HepG2 (cell line): ENCODE measurements at regions not wholly inside any gene's neighbourhood (a gene's known extent, or its start where the extent isn't known, plus 50 kb on each side); places are given as distances from the start of the nearest gene placed in this dataset.

Source experiments
- ATAC-seq: fragments of 200-7000 bp; cut with Tn5 transposase; 3 replicates; pipeline ENCODE4 v1.9.1; 2020; ENCODE audit warnings: mild to moderate bottlenecking, moderate library complexity
- BruUV-seq: library from RNA; stranded (reverse); fragments of 400-500 nt; replicated peaks from 2 replicates; lab custom pipeline; 2021; lab: Mats Ljungman, UMichigan
- CTCF ChIA-PET: fragments of 300-600 bp; formaldehyde crosslinking; extraction: SDS; loops from one replicate; lab custom pipeline; 2021; ENCODE audit warnings: low total read pairs, inconsistent platforms, low intra/inter-chr PET ratio; lab: Yijun Ruan, JAX
- POLR2A ChIA-PET: fragments of 350-600 bp; sonication (Branson Sonifier 250); formaldehyde crosslinking; loops from one replicate; lab custom pipeline; 2020; ENCODE audit warnings: antibody characterized with exemption, inconsistent platforms; lab: Yijun Ruan, JAX
- DNase-seq: peaks from one replicate; pipeline ENCODE4 v3.0.0-alpha.2; 2015; ENCODE audit warnings: low spot score
- FAIRE-seq: peaks from 3 replicates; lab custom pipeline; 2011; peaks lifted over from hg19 to GRCh38; lab: Jason Lieb, UNC
- H2AFZ ChIP-seq: one replicate; pipeline ENCODE4 v1.6.1; 2011; ENCODE audit warnings: low read length, inconsistent platforms
- H3K27ac ChIP-seq: fragments of 300-600 bp; 3 replicates; pipeline ENCODE4 v1.8.0; 2011; ENCODE audit warnings: mixed run types, mild to moderate bottlenecking, mixed read lengths, low read length, inconsistent platforms; ENCODE audit not compliant: insufficient read depth; ENCODE audit errors: extremely low read length
- H3K27me3 ChIP-seq, 2 experiments: fragments of 200-600 bp in 1 of 2; 2 replicates in 1 of 2; 3 replicates in 1 of 2; pipeline versions ENCODE4 v1.6.0 to v1.8.0; 2011; ENCODE audit warnings: low read length in 2 of 2, mild to moderate bottlenecking in 2 of 2, moderate library complexity in 2 of 2, inconsistent platforms in 1 of 2; ENCODE audit not compliant: insufficient read depth in 2 of 2, control insufficient read depth in 1 of 2
- H3K36me3 ChIP-seq, 2 experiments: fragments of 200-600 bp in 1 of 2; replicated peaks in 1 of 2; 2 replicates in 1 of 2; 3 replicates in 1 of 2; pipeline versions ENCODE4 v1.5.1 to v1.8.0; 2011; ENCODE audit warnings: low read length in 2 of 2, inconsistent platforms in 1 of 2; ENCODE audit not compliant: insufficient read depth in 2 of 2, control insufficient read depth in 1 of 2
- H3K4me1 ChIP-seq: 2 replicates; pipeline ENCODE4 v1.5.1; 2012; ENCODE audit warnings: low read length, inconsistent platforms; ENCODE audit not compliant: insufficient read depth
- H3K4me2 ChIP-seq: 2 replicates; pipeline ENCODE4 v1.6.0; 2011; ENCODE audit warnings: low read depth, low read length, inconsistent platforms
- H3K4me3 ChIP-seq, 3 experiments: fragments of 200-600 bp in 1 of 3; sonication (generic), shearing (Covaris generic) in 1 of 3; replicated peaks in 1 of 3; 2 replicates each; pipeline ENCODE4 v1.5.1; 2011 to 2016; ENCODE audit warnings: low read length in 3 of 3, inconsistent platforms in 2 of 3, low read depth in 2 of 3, mild to moderate bottlenecking in 2 of 3, control low read depth in 1 of 3, mixed read lengths in 1 of 3; ENCODE audit not compliant: insufficient read depth in 1 of 3
- H3K79me2 ChIP-seq: one replicate; pipeline ENCODE4 v1.6.1; 2011; ENCODE audit warnings: low read length, inconsistent platforms; ENCODE audit not compliant: insufficient read depth
- H3K9ac ChIP-seq: 2 replicates; pipeline ENCODE4 v1.6.0; 2011; ENCODE audit warnings: mild to moderate bottlenecking, low read depth, low read length, inconsistent platforms; ENCODE audit not compliant: insufficient read depth
- H3K9me3 ChIP-seq: 2 replicates; pipeline ENCODE4 v1.5.1; 2012; ENCODE audit warnings: mild to moderate bottlenecking, low read length
- H4K20me1 ChIP-seq: 2 replicates; pipeline ENCODE4 v1.6.0; 2011; ENCODE audit warnings: inconsistent platforms, mild to moderate bottlenecking, low read length, moderate library complexity; ENCODE audit not compliant: insufficient read depth
- ATF7 ChIP-seq, 2 experiments: fragments of 450-650 bp in 1 of 2; sonication (generic) in 1 of 2; formaldehyde crosslinking in 1 of 2; IDR thresholded peaks; 2 replicates each; pipeline versions ENCODE4 v1.4.0 to v1.6.1; 2016 to 2020; ENCODE audit warnings: antibody characterized with exemption in 1 of 2, mild to moderate bottlenecking in 1 of 2, missing genetic modification reagents in 1 of 2
- CC2D1A ChIP-seq: sonication (generic); formaldehyde crosslinking; IDR thresholded peaks from 2 replicates; pipeline ENCODE4 v1.8.1; 2023; ENCODE audit warnings: mild to moderate bottlenecking, missing genetic modification reagents
- DPF2 ChIP-seq: sonication (generic); formaldehyde crosslinking; IDR thresholded peaks from 2 replicates; pipeline ENCODE4 v1.4.0; 2020; ENCODE audit warnings: mild to moderate bottlenecking, low read depth, missing genetic modification reagents, borderline replicate concordance
- HDAC2 ChIP-seq: sonication (generic); formaldehyde crosslinking; IDR thresholded peaks from 2 replicates; pipeline ENCODE4 v1.4.0; 2020; ENCODE audit warnings: missing genetic modification reagents
- KDM1A ChIP-seq: IDR thresholded peaks from 2 replicates; pipeline ENCODE4 v1.6.1; 2016; ENCODE audit warnings: missing compliant biosample characterization
- POLR2AphosphoS5 ChIP-seq: IDR thresholded peaks from 2 replicates; pipeline ENCODE4 v1.6.1; 2012; ENCODE audit warnings: low read depth, low read length
- ZBTB21 ChIP-seq: sonication (generic); formaldehyde crosslinking; IDR thresholded peaks from 2 replicates; pipeline ENCODE4 v1.4.0; 2020; ENCODE audit warnings: missing genetic modification reagents
- ZFY ChIP-seq: sonication (generic); formaldehyde crosslinking; IDR thresholded peaks from 2 replicates; pipeline ENCODE4 v1.4.0; 2020; ENCODE audit warnings: missing genetic modification reagents
- ZNF674 ChIP-seq: sonication (generic); formaldehyde crosslinking; IDR thresholded peaks from 2 replicates; pipeline ENCODE4 v1.5.0; 2020; ENCODE audit warnings: low read depth, mild to moderate bottlenecking, missing genetic modification reagents
- WGBS: methylation state at CpG from one replicate; pipeline ENCODE4 v1.1.6; 2017; ENCODE audit warnings: low lambda C conversion rate; 5-methylcytosine and 5-hydroxymethylcytosine counted together
- in situ Hi-C: cut with HindIII; loops from 2 replicates; pipeline ENCODE4 v1.10.0; 2017; ENCODE audit warnings: low pct_unique_long_range_greater_than_20kb; ENCODE audit not compliant: extremely low pct_ligation_motif_present
- intact Hi-C: fragments of 100-400 bp; cut with micrococcal nuclease; formaldehyde crosslinking; loops from one replicate; pipeline ENCODE4 v1.10.0; 2022; ENCODE audit not compliant: unreplicated experiment
- TF ChIP-seq, protein P1 (sequence below): sonication (generic); formaldehyde crosslinking; IDR thresholded peaks from 2 replicates; pipeline ENCODE4 v1.5.0; 2020; ENCODE audit warnings: mild to moderate bottlenecking, missing genetic modification reagents
- TF ChIP-seq, protein P2 (sequence below): IDR thresholded peaks from 2 replicates; pipeline ENCODE4 v1.6.1; 2016; ENCODE audit warnings: missing compliant biosample characterization, missing genetic modification reagents, borderline replicate concordance
- TF ChIP-seq, protein P3 (sequence below): sonication (generic); formaldehyde crosslinking; IDR thresholded peaks from 2 replicates; pipeline ENCODE4 v1.4.0; 2020; ENCODE audit warnings: mild to moderate bottlenecking, missing genetic modification reagents
- TF ChIP-seq, protein P4 (sequence below): IDR thresholded peaks from 2 replicates; pipeline ENCODE4 v1.6.1; 2018; ENCODE audit warnings: missing genetic modification reagents

DNA sequence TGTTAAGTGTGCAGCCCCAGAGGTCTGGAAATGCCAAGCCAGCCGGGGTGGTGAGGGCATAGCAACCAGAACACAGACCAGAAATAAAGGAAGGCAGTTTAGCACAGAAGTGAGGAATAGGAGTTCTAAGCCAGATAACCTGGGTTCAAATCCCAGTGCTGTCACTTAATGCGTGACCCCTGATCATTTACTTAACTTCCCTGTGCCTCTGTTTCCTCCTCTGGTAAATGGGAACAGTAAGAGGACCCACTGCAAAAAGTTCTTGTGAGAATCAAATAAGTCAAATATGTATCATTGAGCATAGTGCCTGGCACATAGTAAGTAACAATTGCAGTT, 125.2 kb upstream of the ARHGEF3 start:
- H3K79me2 ChIP-seq, result no peaks in the 10 kb centered on the region
- 100% methylated on average over 2 of the region's 2 CpGs for WGBS
- in situ Hi-C loops, result no loop called here
- no peak overlapping the region for H3K4me2 ChIP-seq
- H3K27ac ChIP-seq, result no peak overlapping the region
- no peaks in the 10 kb centered on the region for H3K27me3 ChIP-seq
- H3K9ac ChIP-seq, result no peak overlapping the region
- H3K9me3 ChIP-seq, result no peaks in the 10 kb centered on the region
- no peak for DNase-seq
- H3K4me1 ChIP-seq, result peaks cover 19% of the 10 kb centered on the region
- CTCF ChIA-PET, result no interaction called here
- TF ChIP-seq HDAC2 (CRISPR knock-in tag), result no peak
- TF ChIP-seq, all 625 proteins: peak for 0
- Histone ChIP-seq H4K20me1 (no peaks in the 10 kb centered on the region), H3K36me3 (no peaks in the 10 kb centered on the region), H3K4me3 (no peak overlapping the region), H2AFZ (no peak overlapping the region)
- POLR2A ChIA-PET, result no interaction called here
- no TSS peak for BruUV-seq
- FAIRE-seq, result no peak
- intact Hi-C loops, result no loop called here
- ATAC-seq, result no peak

DNA sequence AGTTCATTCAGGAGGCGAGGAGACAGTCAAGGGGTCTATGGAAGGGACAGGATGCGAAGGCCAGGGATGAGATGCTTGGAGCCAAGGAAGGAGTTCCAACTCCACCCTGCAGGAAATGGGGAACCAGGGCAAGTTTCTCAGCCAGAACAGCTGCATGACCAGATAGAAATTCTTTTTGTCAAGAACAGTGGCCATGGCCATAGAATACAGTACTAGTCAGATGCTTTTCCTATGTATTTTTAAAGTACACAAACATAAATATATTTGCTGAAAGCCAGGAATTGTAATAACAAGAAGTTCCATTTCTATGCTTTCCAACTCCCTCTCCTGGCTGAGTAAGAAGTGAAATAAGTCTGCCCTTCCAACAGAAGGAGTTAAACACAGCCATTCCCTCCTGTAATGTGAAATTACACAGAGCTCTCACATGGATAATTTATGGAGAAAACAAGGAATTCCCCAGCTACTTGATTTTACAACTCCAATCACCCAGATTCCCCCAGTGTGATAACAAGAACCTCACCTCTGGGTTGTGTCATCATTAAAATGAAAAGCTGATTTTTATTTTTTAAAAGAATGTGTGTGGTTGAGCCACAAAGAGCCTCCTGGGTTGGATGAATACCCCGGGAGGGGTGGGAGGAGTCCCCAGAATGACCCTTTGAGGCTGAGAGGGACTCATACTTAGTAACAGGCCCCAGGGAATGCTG, 124.6 kb upstream of the ARHGEF3 start:
- in situ Hi-C loops, result no loop called here
- H3K4me3 ChIP-seq, result no peak overlapping the region
- H3K27ac ChIP-seq, result no peak overlapping the region
- 86% methylated on average over 3 of the region's 3 CpGs for WGBS
- intact Hi-C loops, result no loop called here
- TF ChIP-seq ATF7 (IDR thresholded peaks at IDR 0.05) (no peak), ATF7 (CRISPR knock-in tag; IDR thresholded peaks at IDR 0.05) (no peak), ZNF674 (CRISPR knock-in tag) (no peak), DPF2 (no peak), ZBTB21 (CRISPR knock-in tag) (no peak), ZFY (CRISPR knock-in tag) (no peak), CC2D1A (CRISPR knock-in tag) (no peak), POLR2AphosphoS5 (no peak), KDM1A (CRISPR knock-in tag) (no peak)
- TF ChIP-seq, protein P1, sequence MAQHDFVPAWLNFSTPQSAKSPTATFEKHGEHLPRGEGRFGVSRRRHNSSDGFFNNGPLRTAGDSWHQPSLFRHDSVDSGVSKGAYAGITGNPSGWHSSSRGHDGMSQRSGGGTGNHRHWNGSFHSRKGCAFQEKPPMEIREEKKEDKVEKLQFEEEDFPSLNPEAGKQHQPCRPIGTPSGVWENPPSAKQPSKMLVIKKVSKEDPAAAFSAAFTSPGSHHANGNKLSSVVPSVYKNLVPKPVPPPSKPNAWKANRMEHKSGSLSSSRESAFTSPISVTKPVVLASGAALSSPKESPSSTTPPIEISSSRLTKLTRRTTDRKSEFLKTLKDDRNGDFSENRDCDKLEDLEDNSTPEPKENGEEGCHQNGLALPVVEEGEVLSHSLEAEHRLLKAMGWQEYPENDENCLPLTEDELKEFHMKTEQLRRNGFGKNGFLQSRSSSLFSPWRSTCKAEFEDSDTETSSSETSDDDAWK (CRISPR knock-in tag), result no peak
- TF ChIP-seq, protein P2, sequence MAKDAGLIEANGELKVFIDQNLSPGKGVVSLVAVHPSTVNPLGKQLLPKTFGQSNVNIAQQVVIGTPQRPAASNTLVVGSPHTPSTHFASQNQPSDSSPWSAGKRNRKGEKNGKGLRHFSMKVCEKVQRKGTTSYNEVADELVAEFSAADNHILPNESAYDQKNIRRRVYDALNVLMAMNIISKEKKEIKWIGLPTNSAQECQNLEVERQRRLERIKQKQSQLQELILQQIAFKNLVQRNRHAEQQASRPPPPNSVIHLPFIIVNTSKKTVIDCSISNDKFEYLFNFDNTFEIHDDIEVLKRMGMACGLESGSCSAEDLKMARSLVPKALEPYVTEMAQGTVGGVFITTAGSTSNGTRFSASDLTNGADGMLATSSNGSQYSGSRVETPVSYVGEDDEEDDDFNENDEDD (CRISPR knock-in tag), result no peak
- TF ChIP-seq, protein P3, sequence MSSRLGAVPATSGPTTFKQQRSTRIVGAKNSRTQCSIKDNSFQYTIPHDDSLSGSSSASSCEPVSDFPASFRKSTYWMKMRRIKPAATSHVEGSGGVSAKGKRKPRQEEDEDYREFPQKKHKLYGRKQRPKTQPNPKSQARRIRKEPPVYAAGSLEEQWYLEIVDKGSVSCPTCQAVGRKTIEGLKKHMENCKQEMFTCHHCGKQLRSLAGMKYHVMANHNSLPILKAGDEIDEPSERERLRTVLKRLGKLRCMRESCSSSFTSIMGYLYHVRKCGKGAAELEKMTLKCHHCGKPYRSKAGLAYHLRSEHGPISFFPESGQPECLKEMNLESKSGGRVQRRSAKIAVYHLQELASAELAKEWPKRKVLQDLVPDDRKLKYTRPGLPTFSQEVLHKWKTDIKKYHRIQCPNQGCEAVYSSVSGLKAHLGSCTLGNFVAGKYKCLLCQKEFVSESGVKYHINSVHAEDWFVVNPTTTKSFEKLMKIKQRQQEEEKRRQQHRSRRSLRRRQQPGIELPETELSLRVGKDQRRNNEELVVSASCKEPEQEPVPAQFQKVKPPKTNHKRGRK, result no peak
- TF ChIP-seq, protein P4, sequence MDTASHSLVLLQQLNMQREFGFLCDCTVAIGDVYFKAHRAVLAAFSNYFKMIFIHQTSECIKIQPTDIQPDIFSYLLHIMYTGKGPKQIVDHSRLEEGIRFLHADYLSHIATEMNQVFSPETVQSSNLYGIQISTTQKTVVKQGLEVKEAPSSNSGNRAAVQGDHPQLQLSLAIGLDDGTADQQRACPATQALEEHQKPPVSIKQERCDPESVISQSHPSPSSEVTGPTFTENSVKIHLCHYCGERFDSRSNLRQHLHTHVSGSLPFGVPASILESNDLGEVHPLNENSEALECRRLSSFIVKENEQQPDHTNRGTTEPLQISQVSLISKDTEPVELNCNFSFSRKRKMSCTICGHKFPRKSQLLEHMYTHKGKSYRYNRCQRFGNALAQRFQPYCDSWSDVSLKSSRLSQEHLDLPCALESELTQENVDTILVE (CRISPR knock-in tag), result no peak
- H3K4me2 ChIP-seq, result no peak overlapping the region
- CTCF ChIA-PET, result no interaction called here
- no peak overlapping the region for H3K9ac ChIP-seq
- POLR2A ChIA-PET, result no interaction called here
- no peaks in the 10 kb centered on the region for H3K36me3 ChIP-seq
- no peak for DNase-seq
- FAIRE-seq, result no peak
- BruUV-seq, result no TSS peak
- H3K4me1 ChIP-seq, result peaks cover 19% of the 10 kb centered on the region
- no peaks in the 10 kb centered on the region for H3K9me3 ChIP-seq
- no peaks in the 10 kb centered on the region for H3K27me3 ChIP-seq
- no peak for ATAC-seq
- no peak overlapping the region for H2AFZ ChIP-seq
- no peaks in the 10 kb centered on the region for H4K20me1 ChIP-seq
- H3K79me2 ChIP-seq, result no peaks in the 10 kb centered on the region
